HG03280 (cell line): ENCODE measurements at regions not wholly inside any gene's neighbourhood (a gene's known extent, or its start where the extent isn't known, plus 50 kb on each side); places are given as distances from the start of the nearest gene placed in this dataset.
"Not testable (repeated sequence)": the region's sequence is repeated elsewhere in the genome, so short reads cannot be mapped to it uniquely, and the experiment has no call there.

Experiments
- ATAC-seq: cut with Tn5 transposase; IDR thresholded peaks from one replicate; pipeline ENCODE4 v1.9.1; 2021; ENCODE audit warnings: mild to moderate bottlenecking, moderate library complexity; ENCODE audit not compliant: unreplicated experiment

DNA sequence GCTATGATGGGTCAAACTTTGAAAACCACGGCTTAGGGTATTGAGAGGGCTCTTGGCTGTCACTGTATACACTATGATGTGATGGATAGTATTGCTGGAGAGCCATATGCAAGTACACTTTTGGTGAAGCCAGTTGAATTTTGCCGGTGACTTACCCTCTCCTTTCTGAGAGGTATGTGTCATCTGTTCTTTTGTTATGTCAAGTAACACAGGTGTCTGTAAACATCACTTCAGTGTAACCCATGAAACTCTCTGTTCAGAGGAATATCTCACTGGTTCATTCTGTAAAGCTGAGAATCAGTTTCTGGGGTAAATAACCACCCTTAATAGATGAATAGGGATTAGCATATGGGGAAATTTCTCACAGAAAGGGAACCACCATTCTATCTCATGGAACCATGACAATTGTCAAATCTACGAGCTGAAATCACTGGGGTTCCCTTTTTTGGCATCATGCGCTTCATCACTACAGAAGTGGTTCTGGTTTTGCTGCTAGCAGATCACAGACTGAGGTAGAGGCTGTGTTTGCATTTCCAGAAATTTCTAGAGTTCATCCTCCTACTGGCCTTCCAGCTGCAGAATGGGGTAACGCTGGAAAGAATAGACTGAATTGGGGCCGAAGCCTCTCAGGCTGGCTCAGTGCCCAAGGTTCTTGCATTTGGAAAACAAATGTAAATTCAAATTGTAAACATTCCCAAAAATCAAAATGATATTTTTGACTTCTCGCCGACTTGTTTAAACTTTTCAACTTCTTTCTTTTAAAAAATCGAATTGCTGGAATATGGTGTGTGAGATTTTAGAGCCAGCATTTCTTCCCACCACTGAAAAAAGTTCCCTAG, 83.3 kb upstream of the CREB5 start:
- no peak for ATAC-seq

DNA sequence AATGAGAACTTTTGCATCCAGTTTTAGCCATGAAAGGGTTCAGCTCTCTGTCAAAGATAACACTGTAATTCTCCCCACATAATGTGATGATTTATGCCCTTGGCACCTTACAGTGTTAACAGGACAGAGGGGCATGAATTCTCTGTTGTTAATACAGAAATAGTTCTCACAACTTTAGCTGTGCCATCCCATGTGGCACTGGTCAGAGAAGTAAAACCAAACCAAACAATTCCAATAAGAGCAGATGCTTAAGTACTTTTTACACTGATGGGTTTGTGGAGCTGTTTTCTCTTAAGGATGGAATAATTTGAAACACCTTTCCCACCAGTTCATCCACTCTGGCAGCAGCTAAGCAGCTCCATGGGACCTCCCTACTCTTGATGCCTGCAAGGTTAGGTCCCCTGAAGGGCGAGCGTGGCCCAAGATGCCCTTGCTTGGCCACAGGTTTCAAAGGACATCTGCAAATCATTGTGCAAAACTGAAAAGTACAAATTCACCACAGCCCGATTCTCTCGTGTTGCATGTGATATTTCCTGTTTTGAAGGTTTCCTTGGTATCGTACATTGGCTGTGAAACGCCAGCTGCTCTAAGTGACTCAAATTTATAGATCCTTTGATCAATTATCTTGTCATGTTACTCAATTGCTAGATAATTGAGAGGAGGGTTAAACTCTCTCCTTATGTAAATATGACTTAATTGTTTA, 82.5 kb upstream of the CREB5 start:
- ATAC-seq = peak; percentile 51

DNA sequence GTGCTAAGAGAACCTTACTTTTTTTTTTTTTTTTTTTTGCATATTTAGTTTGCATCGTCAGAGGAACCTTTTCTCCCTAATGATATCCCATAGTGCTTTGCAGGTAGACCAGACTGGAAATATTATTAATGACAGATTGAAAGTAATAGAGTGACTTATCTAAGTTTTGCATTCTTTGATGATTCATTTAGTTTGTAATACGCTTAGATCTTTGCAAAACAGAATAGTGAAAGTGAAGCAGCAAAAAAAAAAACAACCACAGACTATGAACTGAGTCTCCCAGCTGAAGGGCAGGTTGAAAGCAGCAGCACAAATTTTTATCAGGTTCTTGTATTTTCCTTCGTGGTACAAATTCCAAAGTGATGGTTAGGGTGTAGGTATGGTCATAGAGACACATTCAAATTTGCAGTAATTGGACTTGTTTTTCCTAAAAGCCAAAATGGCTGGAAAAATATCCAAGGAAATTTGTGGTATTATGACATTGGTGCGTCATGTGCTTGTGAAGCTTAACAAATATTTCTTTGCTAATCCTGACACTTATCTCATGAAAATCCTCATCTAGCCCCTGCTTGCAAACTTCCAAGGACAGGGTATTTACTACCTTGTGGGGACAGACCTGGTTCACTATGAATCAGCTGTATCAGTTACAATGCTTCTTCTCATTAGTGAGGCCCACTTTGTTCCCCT, 81.8 kb upstream of the CREB5 start:
- ATAC-seq = peak; percentile 30

DNA sequence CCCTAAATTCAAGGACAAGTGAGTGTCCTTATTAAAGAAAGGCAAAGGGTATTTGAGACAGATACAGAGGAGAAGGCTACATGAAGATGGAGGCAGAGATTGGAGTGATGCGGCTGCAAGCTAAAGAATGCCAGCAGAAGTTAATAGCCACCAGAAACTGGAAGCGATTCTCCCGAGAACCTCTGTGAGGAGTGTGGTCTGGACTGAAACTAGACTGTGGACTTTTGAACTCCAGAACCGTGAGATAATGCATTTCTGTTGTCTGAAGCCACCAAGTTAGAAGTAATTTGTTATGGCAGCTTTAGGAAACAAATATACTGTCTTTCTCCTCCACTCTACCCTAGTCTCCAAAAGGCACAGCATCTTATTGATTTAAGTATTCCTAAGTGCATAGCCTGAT, 80.3 kb upstream of the CREB5 start:
- no peak for ATAC-seq

DNA sequence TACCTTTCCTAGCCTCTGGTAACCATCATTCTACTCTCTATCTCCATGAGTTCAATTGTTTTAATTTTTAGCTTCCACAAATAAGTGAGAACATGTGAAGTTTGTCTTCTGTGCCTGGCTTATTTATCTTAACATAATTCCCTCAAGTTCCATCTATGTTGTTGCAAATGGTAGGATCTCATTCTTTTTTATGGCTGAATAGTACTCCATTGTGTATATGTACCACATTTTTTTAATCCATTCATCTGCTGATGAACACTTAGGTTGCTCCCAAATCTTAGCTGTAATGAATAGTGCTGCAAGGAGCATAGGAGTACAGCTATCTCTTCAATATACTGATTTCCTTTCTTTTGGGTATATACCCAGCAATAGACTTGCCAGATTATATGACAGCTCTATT, 78.8 kb upstream of the CREB5 start:
- not testable (repeated sequence) for ATAC-seq

DNA sequence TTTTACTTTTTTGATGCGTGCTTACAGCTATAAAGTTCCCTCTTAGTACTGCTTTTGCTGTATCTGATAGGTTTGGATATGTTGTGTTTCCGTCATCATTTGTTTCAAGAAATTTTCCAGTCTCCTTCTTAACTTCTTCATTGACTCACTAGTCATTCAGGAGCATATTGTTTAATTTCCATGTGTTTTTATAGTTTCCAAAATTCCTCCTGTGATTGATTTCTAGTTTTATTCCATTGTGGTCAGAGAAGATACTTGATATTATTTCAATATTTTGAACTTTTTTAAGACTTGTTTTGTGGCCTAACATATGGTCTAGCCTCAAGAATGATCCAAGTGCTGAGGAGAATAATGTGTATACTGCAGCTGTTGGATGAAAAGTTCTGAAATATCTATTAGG, 75.5 kb upstream of the CREB5 start:
- ATAC-seq = no peak

DNA sequence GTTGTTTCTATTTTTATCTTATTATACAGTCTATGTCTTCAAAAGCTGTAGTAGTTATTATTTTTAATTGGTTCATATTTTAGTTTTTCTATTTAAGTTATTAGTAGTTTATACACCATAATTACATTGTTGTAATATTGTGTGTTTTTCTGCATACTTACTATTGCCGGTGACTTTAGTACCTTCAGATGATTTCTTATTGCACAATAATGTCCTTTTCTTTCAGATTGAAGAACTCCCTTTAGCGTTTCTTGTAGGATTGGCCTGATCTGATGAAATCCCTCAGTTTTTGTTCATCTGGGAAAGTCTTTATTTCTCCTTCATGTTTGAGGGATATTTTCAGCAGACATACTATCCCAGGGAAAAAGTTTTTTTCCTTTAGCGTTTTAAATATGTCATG, 74.3 kb upstream of the CREB5 start:
- ATAC-seq = no peak

DNA sequence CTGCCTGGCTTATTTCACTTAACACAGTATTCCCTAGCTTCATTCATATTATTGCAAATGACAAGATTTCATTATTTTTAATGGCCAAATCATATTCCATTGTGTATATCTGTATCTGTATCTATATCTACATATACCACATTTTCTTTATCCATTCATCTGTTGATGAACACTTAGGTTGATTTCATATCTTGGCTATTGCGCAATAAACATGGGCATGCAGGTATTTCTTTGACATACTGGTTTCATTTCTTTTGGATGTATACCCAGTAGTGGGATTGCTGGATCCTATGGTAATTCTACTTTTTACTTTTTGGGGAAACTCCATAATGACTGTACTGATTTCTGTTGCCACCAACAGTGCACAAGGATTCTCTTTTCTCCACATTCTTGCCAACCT, 68.9 kb upstream of the CREB5 start:
- no peak for ATAC-seq

DNA sequence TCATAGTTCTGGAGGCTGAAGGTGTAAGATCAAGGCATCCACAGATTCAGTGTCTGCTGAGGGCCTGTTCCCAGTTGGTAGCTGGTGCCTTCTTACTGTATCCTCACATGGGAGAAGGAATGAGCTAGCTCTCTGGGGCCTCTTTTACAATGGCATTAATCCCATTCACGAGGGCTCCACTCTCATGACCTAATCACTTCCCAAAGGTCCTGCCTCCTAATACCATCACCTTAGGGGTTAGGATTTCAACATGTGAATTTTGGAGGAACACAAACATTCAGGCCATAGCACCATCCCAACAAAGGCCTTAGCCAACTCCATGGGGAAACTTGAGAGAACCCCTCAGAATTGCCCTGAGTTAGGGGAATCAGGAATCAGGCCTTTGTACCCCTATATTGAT, 66.1 kb upstream of the CREB5 start:
- ATAC-seq = no peak

DNA sequence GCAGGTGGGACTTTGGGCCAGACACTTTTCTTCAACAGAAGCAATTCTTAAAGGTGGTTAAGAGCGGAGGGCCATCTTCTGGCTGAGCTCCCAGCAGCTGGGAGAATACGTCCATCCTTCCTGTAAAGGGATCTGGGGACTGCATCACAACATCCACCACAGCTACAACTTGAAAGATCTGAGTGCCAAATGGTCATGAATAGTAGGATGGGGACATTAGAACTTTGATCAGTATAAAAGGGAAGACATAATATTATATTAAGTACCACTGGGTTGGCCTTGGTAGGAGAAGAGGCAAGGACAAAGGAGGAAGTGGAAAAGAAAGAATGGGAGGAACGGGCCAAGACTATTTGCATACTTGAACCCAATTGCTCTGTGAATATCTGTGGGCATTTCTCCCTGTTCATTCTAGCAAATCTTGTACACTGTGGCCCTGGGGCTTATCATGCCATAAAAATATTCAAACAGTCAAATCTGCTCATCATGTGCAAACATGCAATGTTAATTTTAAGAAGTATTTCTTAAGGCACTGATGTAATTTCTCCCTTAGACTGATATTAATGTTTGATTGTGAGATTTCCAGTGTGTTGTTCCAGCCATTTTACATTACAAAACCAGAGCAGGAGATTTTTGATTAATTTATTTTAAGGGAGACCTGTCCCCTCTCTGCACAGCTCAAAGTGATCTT, 65.5 kb upstream of the CREB5 start:
- no peak for ATAC-seq

DNA sequence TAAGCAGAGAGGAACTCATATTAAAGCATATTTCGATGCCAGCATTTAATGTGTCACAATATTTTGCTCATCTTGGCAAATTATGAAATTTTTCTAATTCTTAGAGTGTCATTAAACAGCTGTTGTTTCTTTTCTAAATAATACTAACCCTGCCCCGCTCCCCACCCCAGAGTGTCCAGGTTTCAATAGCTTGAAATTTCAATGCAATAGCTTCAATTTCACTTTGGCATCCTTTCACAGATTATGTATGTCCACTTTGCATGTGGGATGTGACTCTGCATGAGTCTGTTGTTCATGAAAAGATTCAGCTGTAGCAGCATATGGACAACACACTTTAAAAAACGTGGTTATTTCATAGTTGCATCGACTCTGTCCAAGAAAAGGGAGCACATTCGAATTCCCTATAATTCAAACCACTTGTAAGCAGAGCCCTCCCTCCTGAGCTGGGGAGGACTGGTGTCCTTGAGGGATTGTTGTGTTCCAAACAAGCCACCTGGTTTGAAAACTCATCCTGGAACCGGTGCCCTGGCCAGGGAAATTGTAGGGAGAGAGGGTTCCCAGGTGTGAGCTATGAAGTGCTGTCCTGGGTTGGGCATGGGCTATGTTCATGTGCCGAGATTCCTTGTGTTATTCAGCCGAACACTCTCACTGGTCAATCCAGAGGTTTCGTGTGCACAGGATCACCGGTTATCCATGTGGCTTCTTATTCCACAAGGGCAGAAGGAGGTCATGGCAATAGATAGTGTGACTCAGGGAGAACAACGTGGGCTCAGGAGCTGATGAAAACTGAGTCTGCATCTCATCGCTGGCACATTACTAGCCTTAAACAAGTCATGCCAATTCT, 64.6 kb upstream of the CREB5 start:
- no peak for ATAC-seq

DNA sequence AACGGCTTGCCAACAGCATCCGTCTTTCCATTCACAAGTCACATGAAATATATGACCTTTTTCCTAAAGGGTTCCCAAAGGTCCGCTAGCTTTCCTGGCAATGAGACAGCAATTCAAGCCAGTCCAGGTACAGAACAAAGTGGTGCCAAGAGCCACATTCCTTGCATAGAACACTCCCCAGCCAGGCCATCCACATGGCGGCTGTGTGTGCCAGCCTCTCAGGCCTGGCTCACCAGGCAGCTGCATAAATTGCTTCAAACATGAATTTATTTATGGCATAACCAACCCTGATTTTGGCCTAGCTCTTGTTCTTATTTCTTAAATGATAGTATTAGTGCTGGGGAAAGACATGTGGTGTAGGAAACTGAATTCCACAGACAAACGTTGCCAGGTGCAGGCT, 63.7 kb upstream of the CREB5 start:
- ATAC-seq = no peak

DNA sequence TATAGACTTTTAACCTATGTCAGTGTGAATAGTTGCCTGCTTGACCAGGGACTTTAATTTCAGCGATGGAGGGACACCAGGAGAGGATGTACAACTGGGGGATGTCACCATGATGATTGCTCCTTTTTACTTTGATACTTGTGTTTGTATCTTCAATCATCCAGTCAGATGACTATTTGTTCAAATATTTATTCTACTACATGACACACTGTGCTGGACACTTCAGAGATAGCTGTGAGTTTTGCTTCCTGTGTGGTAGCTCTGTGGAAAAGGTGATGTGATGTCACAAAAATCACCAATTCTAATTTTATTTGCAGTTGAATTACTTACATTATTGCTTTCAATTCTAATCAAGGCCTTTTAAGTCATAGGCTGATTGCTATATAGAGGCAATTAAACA, 62.7 kb upstream of the CREB5 start:
- ATAC-seq = no peak

DNA sequence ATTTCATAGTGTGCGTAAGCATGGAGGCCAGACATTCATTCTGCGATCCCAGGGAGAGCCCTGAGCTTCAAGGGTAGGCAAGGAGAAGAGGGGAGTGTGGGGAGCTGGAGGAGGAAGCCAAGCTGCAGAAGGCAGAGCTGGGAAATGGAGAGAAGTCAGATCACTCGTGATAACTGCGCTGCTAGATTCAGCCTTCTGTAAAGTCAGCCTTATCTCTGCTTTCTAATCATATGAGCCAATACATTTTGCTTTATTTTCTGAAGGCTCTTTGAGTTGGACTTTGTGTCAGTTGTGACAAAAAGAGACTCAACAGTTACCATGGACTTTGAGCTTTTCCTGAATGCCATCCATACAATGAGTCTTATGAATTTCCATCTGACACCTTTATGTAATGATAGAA, 61.7 kb upstream of the CREB5 start:
- no peak for ATAC-seq

DNA sequence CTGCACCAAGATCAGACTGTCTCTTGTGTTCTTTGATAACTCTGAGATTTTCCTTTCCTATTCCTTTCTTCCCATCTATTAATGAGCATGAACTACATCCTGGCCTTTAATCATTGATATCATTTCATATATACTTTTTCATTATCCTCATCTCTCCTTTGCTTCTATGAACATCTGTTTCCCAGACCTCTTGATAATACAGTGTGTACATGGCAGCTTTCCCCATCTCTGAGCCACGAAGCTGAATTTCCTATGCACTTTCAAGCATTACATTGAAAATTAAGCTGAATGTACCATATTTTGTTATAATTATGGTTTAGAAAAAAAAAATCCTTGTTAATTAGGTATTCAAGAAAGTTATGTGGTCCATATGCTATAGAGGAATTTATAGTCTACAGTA, 60.9 kb upstream of the CREB5 start:
- no peak for ATAC-seq

DNA sequence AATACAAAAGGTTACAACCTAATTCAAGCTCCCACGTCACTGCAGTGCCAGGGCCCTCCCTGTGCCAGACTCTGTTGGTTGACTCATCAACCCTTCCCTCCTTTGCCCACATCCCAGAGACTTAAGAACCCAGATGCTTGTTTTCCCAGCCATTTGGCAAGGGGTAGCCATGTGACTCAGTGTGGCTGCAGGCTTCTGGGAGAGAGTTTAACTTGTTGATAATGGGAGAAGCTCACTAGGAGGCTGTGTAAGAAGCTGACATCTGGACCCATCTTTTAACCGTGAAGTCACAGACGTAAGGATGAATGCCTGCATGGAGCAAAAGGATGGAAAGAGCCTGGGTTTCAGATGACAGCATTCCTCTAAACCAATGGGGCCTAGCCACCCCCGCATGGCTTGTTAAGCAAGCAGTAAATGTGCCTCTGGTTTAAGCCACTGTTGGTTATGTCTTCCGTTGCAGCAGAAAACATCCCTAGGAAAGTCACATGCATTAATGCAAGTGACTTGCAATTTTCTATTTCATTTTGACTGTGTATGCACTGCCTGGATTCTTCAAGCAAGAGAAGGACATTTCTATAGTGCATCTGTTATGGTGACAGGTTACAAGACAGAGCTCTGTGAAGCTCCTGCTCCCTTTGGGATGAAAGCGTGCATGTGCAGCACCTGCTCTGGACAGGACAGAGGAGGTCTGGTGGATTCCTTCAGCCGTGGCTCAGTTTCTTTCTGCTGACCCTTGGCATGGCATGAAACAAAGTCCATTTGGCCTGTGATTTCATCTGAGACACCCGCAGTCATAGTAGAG, 57.5 kb upstream of the CREB5 start:
- no peak for ATAC-seq

DNA sequence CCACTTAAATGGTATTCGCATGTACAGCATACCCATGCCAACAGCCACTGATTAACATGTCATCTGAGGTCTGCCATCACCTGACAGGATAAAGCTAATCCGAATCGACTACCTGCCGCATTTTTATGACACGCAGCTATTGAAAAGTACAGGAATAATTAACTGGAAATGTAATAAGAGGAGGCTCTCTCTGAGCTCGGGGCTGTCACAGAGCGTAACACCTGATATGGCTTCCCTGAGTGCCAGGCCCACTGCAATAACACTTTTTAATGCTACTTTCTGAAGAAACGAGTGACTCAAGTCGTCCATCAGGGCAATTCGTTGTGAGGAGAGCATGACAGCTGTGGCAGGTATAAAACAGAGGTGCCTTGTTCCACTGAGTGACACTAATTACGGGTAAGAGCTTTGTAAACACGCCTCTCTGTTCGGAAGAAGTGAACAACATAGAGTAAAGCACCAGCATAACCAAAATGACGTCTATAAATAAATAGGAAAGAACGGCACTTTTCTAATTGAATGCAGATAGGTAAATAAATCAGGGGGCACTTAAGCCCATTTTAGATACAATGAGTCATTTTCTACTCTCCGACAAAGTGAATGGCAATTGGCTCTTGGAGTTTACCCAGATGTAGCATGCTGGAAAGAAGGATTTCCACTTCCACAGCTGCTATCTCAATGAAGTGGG, 56.5 kb upstream of the CREB5 start:
- ATAC-seq = no peak

DNA sequence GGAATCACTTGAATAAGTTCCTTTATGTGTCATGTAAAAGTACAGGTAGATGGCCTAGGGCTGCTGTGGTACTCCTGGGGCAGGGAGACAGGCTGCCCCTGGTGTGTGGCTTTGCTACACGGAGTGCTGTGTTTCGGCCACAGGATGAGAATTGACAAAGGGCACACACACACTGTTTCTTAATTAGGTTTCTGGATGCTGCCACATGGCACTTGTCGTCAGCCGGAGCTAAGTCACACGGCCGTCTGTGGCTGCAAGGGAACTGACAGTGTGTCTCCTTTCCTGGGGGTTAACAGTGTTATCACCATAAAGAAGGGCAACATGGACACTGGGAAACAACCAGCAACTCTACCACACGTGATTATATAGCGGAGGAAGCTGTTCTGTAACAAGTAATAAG, 55.7 kb upstream of the CREB5 start:
- no peak for ATAC-seq

DNA sequence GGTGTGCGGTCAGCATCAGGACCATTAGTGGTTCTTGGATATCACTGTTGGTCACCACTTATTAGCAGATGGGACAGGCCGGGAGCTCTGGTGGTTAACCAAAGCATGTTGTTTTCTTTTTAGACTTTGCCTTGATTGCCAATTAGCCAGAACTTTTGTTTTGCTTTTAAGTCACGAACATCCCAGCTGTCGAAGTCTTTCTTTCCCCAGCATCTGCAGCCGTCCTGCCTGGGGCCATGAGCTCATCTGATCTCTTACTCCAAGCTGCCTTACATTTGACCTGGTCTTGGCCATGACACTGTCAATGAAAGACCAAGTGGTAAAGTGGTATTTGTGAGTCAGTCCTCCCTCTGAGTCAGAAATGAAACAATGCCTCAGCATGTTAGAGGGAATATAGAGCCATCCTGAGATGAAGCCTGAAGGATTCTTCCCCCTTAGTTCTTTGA, 53.9 kb upstream of the CREB5 start:
- no peak for ATAC-seq
